ENCODE measurements at regions not wholly inside any gene's neighbourhood (a gene's known extent, or its start where the extent isn't known, plus 50 kb on each side); places are given as distances from the start of the nearest gene placed in this dataset.

- TF ChIP-seq POLR2A (IDR thresholded peaks at IDR 0.05): no peak
- no peak for TF ChIP-seq CTCF (IDR thresholded peaks at IDR 0.05)
- TF ChIP-seq POLR2AphosphoS5 (IDR thresholded peaks at IDR 0.05): no peak
These were observed 544.4 kb downstream of the SH2D4B start for GRCh38 chr10:81081887-81082620.

Data from breast epithelium (tissue), 3 donors.